D341Med (cell line): ENCODE measurements at regions not wholly inside any gene's neighbourhood (a gene's known extent, or its start where the extent isn't known, plus 50 kb on each side); places are given as distances from the start of the nearest gene placed in this dataset.

Experiments
- DNase-seq: peaks from one replicate; pipeline ENCODE4 v3.0.0; 2012; ENCODE audit warnings: low spot score

DNA sequence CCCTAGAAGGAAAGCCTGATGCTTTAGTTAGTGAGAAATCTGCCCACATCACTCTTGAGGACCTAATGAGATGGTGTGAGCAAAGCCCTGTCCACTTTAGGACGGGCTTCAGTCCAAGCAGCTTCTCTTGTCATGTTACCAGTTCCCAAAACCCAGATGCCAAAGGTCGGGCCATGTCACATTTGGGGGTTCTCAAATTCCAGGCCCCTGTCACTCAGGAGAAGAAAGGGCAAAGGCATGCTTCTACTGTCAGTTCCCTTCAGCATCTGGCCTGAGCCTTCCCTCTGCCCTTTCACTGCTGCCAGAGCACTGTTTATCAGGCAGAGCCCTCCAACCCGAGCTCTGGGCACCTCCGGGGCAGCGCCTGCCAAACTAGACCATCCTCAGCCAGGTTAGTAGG, 556.0 kb downstream of the BNC2 start:
- no peak for DNase-seq

DNA sequence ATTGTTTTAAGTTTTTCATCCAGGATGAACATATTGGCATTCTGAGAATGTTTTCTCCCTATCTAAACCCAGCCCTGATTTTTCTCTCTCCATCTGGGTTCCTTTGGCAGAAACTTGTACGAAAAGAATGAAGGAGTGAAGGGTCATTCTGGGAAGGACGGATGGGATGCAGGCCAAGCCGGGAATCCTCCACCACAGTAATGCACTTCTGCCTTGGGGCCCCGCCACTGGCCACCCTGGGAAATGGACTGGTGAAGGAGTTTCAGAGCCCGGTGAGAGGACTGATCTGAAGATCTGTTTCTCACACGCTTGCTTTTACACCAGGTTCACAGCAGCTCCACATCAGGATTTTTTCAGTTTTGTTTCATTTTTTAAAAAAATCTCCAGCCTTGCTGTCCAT, 554.8 kb downstream of the BNC2 start:
- DNase-seq, result no peak

DNA sequence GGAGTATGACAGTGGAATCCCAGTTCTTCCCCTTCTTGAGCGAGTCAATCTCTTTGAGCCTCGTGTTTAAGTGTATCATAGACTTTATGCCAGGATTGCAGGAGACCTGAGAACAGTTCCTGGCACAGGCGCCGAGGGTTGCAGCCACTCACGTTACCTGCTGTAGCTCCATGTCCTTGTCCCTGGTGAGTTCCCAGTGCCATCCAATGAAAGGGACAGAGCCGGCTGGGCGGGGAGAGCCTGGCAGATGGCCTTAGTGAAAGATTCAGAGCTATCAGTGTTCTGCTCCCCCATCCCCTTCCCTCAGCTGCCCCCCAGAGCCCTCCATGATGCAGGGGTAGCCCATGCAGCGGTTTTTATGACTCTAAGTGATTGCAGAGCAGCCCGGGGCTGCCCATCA, 554.0 kb downstream of the BNC2 start:
- DNase-seq, result no peak

DNA sequence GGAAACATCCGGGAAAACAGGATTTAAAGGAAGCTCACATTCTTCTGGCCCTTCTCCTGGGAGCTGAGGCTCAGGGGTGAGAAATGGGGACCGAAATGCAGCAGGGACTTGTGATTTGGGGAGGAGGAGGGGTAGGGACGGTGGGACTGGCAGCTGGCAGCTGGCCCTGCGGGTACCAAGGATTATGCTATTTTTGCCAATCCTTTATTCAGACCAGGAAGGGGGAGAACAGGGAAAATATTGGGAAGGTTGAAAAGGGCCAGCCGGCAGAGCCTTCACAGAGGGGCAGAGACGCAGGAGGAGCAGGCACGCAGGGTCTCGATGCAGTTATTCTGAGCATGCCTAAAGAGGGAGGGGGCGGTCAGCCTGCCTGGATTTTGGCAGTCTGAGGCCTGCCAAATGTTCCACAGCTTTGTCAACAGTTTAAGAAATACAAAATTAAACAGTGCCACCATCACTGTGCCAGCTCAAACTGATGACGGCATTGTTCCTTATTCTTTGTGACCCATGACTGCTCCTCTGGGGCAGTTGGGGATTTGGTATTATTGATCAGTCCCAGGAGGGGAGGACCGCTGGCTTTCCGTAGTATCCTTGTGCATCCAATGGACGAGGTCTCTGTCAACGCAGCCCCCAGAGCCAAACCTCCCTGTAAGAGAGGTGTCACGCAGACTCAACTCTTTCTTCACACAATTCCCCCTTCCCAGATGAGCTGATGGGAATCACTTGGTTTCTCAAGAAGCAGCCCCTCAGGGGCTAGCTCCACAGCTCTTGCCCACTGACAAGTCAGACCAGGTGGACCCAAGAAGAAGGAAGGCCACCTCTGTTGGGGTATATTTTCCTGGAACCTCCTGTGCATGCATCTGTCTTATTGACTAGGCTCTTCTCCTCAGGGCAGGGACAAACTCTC, 553.3 kb downstream of the BNC2 start:
- DNase-seq, result no peak

DNA sequence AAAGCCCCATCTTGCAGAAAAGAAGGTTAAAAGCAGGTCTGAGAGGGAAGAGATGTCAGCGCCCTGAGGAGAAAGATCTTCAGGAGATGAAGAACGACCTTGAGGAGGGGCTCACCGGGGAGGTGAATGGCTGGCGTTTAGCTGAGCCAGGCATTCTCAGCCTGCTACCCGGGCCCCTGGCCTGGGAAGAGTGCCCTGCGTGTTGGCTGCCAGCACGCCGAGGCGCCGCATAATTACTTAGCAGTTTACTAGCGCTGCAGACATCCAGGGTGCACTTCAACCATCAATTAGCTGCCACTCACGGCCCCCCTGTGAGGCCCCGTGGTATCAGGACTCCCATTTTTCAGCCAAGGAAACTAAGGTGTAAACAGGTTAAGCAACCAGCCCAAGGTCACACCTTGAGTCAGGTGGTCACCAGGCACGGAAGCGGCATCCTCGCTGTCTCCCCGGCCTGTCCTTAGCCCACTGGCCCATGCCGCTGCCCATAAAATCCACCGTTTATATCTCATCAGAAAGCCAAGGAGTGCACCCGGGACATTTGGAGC, 551.9 kb downstream of the BNC2 start:
- DNase-seq, result no peak

DNA sequence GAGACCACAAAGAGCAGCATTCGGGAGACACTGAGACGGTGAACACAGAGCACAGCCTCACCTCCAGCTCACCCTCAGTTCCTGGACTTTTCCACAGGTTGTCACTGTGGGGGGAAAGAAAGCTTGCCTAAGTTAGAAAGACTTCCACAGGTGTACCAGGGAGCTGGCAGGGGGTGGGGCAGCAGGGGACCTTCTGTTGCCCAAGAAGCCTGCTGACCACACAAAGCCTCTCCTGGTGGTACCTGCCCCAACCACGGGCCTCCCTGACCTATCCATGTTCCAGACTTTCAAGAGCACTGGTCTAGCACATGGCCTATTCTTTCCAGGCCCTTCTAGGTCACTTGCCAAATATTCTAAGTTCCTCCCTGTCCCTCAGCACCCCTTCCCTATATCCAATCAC, 550.8 kb downstream of the BNC2 start:
- no peak for DNase-seq

DNA sequence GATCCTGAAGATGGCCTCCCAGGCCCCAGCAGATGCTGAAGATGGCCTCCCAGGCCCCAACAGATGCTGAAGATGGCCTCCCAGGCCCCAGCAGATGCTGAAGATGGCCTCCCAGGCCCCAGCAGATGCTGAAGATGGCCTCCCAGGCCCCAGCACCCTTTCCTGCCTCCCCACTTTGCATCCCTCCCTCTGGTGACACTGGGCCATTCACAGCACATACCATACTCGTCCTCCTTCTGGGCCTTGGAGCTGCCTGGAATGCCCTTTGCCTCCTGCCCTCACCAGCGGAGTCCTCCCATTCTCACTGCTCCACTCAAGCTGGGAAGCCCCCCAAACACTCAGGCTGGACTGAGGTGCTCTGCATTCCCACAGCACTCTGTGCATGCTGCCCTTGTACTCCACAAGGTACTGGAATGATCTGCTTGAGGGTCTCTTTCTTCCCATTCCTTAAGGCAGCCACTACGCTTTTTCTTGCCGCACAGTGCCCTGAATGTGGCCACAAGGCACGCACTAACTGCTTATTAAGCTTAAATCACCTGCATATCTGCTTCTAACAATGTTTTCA, 550.0 kb downstream of the BNC2 start:
- no peak for DNase-seq

DNA sequence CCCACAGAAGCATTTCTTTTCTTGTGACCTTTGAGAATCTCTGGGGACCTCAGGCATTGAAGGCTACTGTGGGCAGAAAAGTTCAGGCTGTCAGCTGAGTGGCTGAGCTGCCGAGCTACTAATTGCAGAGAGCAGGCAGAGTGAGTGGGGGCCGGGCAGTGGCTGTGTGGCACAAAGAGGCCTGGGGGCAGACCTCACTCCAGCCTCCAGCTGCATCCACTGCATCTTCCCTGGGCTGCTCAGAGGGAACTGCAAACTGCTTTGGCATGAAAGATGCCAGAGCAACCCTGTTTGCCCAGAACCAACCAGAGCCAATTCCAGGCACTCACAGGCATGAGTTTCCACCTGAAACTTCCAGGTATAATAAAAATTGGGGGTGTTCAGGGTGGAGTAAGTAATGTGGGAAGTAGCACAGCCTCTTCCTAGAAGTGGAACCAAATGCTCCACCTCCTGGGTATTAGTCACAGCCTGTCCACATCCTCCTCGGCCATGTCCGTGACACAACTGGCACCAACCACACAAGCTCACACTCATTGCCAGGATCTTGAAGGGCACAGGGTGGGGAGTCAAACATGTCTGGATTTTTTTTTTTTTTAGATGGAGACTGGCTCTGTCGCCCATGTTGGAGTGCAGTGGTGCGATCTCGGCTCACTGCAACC, 548.9 kb downstream of the BNC2 start:
- no peak for DNase-seq

DNA sequence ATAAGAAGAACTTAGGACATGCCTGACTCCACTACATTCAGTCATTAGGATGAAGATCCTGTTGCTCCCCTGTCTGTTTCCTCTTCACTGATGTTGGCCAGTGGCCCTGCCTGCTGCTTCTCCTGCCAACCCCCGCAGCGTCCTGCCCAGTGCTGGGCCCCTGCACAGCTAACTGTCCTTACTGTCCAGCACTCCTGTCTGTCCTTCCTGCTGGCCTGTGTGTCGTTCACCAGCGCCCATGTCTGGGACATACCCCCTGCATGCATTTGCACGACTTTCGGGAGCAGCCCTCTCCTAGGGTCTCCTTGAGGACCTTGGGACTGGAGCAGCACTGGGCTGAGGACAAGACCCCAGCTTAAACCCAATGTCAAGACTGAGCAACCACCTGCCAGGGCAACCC, 547.6 kb downstream of the BNC2 start:
- no peak for DNase-seq

DNA sequence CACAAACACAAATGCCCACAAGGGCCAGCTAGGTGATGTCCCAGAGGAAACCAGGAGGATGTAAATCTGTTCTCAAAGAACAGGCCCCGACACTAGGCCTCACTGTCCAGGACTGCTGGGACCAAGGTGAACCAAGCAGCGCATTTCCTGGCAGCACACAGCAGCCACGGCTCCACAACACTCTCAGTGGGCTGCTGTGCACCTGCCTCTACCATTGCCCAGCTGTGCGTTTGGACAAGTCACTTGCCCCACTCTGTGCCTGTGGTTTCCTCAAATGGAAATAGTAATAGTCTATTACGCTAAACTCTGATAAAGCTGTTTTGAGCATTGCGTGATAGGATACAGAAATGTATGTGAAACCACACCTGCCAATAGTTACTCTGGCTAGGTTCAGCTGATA, 544.5 kb downstream of the BNC2 start:
- DNase-seq, result no peak

DNA sequence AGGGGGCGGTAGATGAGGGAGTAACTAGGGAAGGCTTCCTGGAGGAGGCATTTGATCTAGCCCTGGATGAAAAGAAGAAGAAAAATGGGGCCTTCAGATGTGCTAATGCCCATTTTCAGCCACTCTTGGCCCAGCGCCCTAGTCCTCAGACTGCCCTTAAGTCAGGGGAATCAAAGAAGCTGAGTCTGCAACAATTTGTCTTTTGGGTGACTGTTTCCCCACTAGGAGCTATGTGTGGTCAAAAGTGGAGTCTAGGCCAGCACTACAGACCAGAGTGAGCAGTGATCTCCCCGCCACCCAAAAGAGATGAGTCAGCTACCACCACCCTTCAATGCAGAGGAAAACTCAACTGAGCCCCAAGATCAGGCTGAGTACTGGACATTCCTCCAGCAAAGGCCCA, 542.1 kb downstream of the BNC2 start:
- no peak for DNase-seq

DNA sequence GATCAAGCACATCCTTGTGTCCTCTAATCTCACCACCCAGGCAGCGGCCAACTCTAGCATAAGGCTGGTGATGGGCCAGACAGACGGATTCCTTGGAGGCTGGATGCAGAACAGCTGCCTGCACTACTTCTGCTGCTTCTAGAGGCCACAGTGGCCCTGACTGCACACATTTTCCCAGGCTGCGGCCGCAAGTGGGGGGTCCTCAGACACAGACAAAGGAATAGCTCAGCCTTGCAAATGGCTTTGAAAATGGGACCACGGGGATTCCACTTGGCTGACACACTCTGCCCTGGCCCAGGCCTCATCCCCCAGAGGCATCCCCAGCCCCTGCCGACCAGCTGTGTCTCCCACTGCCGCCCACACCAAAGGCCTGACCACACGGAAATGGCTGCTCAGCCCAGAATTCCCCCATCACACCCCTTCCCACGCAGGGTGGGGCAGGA, 540.8 kb downstream of the BNC2 start:
- no peak for DNase-seq

DNA sequence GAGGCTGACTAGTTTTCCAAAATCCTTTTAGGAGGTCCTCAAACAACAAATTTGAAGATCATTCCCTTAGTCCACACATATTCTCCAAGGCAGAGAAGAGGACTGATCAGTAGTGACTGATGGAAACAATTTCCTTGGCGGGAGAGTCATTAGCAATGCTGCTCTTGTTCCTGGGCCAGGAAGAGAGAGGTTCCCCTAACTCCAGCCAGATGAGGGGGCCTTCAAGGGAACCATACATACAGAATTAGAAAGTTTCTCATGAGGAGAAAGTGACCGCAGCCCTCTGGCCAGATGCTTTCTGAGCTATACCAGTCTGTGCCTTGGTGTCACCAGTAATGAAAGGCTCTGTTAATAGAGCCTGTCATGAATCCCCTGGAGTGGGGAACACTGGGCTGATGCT, 539.4 kb downstream of the BNC2 start:
- no peak for DNase-seq

DNA sequence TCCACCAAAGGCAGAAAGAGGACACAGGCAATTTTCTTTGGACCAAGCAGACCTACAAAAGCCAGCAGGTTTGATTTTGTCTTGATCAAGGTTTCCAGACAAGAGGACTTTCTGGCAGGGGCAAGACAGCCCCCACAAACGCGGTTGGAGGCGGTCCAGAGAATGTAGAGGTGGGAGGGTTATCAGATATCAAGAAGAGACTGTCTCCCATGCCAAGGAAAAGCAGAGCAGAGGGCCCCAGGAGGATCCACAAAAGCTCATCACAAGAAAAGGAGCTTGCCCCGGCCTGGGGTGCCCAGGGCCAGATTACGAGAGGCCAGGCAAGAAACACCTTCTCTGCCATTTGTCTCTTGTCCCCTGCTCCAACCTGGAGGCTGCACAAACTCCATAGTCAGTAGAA, 538.9 kb downstream of the BNC2 start:
- DNase-seq, result no peak

DNA sequence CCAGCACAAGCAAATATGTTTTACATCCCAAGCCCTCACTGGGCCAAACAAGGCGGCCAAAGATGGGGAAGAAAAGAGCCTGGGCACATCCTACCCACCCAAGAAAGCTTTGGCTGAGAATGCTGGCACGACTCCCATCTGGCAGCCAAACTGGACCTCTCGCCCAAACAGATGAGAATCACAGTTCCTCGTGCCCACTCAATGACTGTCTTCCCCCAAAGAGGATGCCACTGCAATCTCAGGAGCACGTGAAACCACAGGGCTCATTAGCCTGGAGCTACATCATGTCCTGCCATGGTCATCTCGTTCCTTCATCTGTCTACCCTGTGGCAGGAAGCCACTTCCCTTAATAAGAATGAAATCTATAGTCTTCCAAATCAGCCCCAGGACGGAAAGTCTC, 536.8 kb downstream of the BNC2 start:
- DNase-seq, result no peak

DNA sequence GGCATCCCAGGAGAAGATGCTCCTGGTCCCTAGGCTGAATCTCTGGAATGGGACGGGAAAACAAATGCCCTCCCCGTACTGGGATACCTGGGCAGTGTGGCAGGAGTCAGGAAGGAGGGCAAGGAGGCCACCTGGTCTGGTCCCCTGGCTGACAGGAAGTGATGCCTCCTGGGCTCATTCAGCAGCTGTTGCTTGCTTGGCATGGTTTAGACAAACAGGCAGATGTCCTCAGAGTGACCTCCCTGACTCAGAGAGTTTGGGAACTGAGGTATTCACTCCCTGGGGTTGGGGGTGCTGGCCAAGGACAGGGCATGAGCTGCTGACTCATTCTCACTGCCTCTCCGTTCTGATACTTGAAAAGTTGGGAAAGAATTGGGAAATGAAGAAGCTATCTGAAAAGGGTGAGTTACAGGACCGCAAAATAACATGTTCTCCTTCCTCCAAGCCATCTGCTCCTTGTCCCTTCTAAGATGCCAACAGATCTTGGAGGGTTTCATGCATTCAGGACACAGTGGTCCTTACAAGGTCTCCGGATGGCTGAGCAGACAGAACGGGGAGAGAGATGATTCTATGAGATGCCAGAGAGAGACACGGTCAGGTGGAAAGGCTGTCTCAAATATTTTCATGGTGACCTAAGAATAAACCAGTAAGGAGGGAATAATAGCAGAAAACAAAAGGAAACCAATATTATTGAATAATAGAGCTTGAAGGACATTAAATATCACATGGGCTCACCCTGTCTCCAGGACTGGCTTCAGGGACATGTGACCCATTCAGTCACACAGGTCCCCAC, 534.5 kb downstream of the BNC2 start:
- DNase-seq, result no peak

DNA sequence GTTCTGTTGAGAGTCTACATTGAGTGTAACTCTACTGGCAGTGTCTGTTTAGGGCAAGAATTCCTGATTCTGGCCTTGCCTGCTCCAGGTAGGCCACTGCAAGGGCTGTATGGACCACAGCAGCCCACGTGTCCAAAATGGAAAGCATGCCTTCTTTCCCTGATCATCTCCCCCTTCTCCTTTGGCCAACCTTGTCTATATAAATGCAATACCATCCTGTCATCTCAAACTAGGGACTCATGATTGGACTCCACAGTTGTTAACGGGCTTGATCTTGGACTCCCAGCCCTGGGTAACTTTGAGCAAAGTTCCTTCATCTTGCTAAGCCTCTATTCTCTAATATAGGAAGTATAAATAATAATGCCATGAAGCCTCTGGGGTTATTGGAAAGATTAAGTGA, 533.6 kb downstream of the BNC2 start:
- DNase-seq, result no peak

DNA sequence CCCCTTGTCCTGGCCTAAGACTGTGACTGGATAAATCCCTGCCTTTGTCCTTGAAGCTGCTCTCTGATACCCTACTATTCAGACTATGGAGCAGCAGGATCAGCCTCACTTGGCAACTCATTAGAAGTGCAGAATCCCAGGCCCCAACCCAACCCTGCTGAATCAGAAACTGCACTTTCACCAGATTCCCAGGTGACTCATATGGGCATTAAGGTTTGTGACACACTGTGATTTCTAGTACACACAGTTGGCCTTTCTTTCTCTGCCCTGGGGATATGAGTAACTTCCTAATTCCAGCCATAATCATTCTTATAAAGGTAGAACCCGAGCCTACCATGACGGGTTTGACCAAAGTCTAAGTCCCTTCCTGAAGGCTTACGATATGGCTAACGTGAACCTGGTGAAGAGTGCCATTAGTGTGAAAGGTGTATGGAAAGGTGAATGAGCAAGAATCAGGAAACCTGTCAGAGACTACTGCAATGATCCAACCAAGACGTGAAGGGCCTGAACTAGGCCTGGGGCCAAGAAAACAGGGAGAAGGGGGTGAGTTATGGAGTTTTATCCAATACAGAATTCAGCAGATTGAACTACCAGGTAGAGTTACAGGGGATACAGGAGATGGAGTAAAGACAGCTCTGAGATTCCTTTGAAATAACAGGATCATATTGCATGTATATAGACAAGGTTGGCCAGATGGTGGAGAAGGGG, 533.0 kb downstream of the BNC2 start:
- DNase-seq, result no peak

DNA sequence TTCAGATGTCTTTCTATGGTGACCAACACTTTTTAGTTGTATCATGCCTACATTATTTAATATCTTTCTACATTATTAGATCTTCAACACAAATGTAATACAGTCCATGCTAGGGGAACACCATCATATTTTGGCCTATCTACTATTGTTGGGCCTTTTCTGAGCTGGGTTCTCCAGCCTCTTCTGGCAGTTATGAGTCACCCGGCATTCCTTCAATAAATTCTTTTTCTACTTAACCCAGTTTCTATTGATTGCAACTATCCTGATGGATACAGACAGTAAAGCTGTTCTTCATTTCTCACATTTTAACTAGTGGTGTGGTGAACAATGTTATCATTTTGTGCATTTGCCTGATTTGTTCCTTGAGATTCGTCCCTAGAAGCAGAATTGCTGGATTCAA, 529.3 kb downstream of the BNC2 start:
- DNase-seq, result no peak

DNA sequence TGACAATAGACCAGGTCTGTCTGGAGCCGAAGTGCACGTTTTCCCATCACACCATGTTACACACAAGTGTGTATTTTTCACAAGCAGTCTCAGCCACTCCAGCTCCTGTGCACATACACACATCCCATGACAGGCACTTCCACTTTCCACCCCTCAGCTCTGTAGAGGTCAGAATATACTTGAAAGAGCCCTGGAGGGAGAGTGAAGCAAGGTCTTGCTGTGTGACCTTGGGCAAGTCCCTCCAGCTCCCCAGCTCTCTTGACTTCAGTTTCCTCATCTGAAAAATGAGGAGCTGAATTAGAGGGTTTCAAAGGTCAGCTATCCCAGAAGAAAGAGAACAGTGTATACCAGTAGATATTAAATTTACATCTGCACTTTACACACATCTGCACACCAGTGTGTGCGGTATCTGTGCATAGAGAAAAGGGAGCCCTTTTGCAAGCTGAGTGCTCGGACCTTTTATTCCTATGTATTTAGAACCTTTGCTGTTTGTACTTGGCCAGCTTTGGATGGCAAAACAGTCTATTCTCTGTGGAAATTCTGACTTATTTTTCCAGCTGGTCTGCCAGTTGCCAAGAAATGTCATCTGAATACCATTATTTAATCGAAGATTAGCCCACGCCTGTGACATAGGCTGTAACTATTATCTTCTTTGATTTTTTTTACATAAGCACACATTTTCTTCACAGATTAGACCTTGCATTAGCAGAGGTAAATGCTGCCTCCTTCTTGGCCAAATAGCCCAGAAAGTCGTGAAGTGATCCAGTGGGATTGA, 528.0 kb downstream of the BNC2 start:
- no peak for DNase-seq
